ENCODE measurements at regions not wholly inside any gene's neighbourhood (a gene's known extent, or its start where the extent isn't known, plus 50 kb on each side); places are given as distances from the start of the nearest gene placed in this dataset.
A peak's percentile ranks its signal among the peaks of the same experiment; 100 is the strongest.

DNA sequence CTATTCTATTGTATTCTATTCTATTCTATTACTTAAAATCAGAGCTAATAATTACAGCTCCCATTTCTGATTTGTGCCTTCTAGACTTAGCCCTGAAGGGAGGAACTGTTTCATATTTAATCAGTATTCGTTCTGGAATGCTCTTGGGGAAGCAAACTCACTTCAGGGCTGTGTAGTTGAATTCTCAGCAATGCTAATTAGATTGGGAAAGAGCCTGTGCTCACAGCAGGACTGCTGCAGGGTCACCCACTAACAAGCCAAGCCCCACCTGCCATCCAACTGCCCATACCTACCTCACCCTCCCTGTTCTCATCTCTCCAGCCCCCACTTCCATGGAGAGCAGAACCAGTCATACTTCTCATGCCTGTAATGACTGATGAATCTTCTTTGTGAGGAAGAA lies 464.2 kb downstream of the PTPRU start:
- Histone ChIP-seq H3K27me3 (no peaks in the 10 kb centered on the region), H2AFZ (replicated peaks) (no peak overlapping the region), H3K4me3 (no peak overlapping the region), H3K9me3 (ENCODE audit: low read depth) (no peaks in the 10 kb centered on the region), H4K20me1 (ENCODE audit: low read depth) (no peaks in the 10 kb centered on the region), H3K27ac (no peak overlapping the region), H3K9ac (no peak overlapping the region), H3K4me2 (no peak overlapping the region), H3F3A (ENCODE audit: low read depth) (peaks cover 13% of the 10 kb centered on the region), H3K36me3 (no peaks in the 10 kb centered on the region), H3K79me2 (ENCODE audit: low read depth) (no peaks in the 10 kb centered on the region), H3K4me1 (peaks cover 13% of the 10 kb centered on the region)
- peaks cover 4% of the 10 kb centered on the region for H3K9me3 Mint-ChIP-seq
- H3K27ac Mint-ChIP-seq = no peak overlapping the region
- no peaks in the 10 kb centered on the region for H3K36me3 Mint-ChIP-seq
- DNase-seq (ENCODE audit: low spot score) = no peak
- H3K4me1 Mint-ChIP-seq = peaks cover 60% of the 10 kb centered on the region
- TF ChIP-seq, protein P1, sequence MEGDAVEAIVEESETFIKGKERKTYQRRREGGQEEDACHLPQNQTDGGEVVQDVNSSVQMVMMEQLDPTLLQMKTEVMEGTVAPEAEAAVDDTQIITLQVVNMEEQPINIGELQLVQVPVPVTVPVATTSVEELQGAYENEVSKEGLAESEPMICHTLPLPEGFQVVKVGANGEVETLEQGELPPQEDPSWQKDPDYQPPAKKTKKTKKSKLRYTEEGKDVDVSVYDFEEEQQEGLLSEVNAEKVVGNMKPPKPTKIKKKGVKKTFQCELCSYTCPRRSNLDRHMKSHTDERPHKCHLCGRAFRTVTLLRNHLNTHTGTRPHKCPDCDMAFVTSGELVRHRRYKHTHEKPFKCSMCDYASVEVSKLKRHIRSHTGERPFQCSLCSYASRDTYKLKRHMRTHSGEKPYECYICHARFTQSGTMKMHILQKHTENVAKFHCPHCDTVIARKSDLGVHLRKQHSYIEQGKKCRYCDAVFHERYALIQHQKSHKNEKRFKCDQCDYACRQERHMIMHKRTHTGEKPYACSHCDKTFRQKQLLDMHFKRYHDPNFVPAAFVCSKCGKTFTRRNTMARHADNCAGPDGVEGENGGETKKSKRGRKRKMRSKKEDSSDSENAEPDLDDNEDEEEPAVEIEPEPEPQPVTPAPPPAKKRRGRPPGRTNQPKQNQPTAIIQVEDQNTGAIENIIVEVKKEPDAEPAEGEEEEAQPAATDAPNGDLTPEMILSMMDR (IDR thresholded peaks at IDR 0.05) = no peak
- TF ChIP-seq EZH2phosphoT487 (IDR thresholded peaks at IDR 0.05) (no peak), EZH2 (IDR thresholded peaks at IDR 0.05) (no peak)
- H3K27me3 Mint-ChIP-seq (ENCODE audit: insufficient read depth, low read depth) = peaks cover 15% of the 10 kb centered on the region
- no peak overlapping the region for H3K4me3 Mint-ChIP-seq

DNA sequence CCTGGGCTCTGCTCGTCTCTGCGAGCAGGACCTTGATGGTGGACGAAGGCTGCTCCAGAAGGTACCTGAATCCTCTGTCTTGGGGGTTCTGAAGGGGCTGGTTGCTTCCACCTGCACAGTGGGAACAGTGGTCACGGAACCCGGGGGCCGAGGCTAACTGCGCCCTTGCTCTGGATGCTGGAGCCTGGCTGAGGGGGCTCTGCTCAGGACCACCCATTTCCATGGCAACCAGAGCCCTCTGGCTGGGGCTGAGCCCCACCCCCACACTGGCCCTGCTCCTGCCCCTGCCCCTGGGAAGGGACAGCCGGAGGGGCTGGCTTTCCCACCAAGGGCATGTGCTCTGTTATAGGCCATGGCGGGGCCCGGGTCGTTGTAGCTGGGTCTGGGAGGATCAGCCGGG lies 462.3 kb downstream of the PTPRU start:
- H3K9me3 ChIP-seq (ENCODE audit: low read depth) = no peaks in the 10 kb centered on the region
- H3K36me3 ChIP-seq = no peaks in the 10 kb centered on the region
- Mint-ChIP-seq H3K4me1 (peaks cover 52% of the 10 kb centered on the region), H3K9me3 (peaks cover 6% of the 10 kb centered on the region), H3K4me3 (no peak overlapping the region), H3K27me3 (ENCODE audit: insufficient read depth, low read depth) (peaks cover 15% of the 10 kb centered on the region), H3K36me3 (no peaks in the 10 kb centered on the region), H3K27ac (no peak overlapping the region)
- no peaks in the 10 kb centered on the region for H3K4me1 ChIP-seq
- H3K79me2 ChIP-seq (ENCODE audit: low read depth) = no peaks in the 10 kb centered on the region
- H3K27ac ChIP-seq = no peak overlapping the region
- H3K9ac ChIP-seq = no peak overlapping the region
- no peak overlapping the region for H3K4me2 ChIP-seq
- no peak for DNase-seq (ENCODE audit: low spot score)
- TF ChIP-seq, protein P1 (IDR thresholded peaks at IDR 0.05) = no peak
- no peaks in the 10 kb centered on the region for H4K20me1 ChIP-seq (ENCODE audit: low read depth)
- peaks cover under 1% of the 10 kb centered on the region for H3F3A ChIP-seq (ENCODE audit: low read depth)
- no peak overlapping the region for H2AFZ ChIP-seq (replicated peaks)
- H3K4me3 ChIP-seq = no peak overlapping the region
- H3K27me3 ChIP-seq = no peaks in the 10 kb centered on the region

DNA sequence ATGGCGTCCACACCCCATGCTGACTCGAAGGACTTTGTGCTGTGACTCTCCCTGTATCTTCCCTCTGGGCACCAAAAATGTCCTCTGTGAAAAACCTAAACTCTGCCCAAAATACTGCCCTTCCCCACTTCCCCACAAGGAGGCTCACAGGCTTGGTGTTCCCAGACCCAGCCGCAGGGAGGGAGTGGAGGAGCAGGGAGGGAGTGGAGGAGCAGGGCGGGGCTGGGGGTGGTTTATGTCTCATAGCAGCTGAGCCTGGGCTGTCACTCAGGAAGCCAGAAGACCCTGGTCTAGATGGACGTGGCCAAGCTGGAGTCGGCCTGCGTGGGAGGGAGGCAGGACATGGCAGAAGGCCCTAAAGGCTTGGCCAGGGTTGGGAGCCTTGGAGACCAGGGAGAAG lies 461.7 kb downstream of the PTPRU start:
- H3K27ac Mint-ChIP-seq = no peak overlapping the region
- TF ChIP-seq, protein P1 (IDR thresholded peaks at IDR 0.05) = peak; percentile 69
- TF ChIP-seq EZH2 (IDR thresholded peaks at IDR 0.05) (no peak), EZH2phosphoT487 (IDR thresholded peaks at IDR 0.05) (no peak)
- Histone ChIP-seq H3K27ac (no peak overlapping the region), H3K4me2 (no peak overlapping the region), H3K36me3 (no peaks in the 10 kb centered on the region), H2AFZ (replicated peaks) (no peak overlapping the region), H4K20me1 (ENCODE audit: low read depth) (no peaks in the 10 kb centered on the region), H3K9ac (no peak overlapping the region), H3K27me3 (no peaks in the 10 kb centered on the region), H3K4me3 (no peak overlapping the region), H3F3A (ENCODE audit: low read depth) (no peaks in the 10 kb centered on the region), H3K4me1 (no peaks in the 10 kb centered on the region), H3K9me3 (ENCODE audit: low read depth) (no peaks in the 10 kb centered on the region), H3K79me2 (ENCODE audit: low read depth) (no peaks in the 10 kb centered on the region)
- H3K27me3 Mint-ChIP-seq (ENCODE audit: insufficient read depth, low read depth) = peaks cover 15% of the 10 kb centered on the region
- H3K4me1 Mint-ChIP-seq = peaks cover 46% of the 10 kb centered on the region
- H3K36me3 Mint-ChIP-seq = no peaks in the 10 kb centered on the region
- no peak overlapping the region for H3K4me3 Mint-ChIP-seq
- peak; percentile 82 for DNase-seq (ENCODE audit: low spot score)
- H3K9me3 Mint-ChIP-seq = peaks cover 7% of the 10 kb centered on the region

DNA sequence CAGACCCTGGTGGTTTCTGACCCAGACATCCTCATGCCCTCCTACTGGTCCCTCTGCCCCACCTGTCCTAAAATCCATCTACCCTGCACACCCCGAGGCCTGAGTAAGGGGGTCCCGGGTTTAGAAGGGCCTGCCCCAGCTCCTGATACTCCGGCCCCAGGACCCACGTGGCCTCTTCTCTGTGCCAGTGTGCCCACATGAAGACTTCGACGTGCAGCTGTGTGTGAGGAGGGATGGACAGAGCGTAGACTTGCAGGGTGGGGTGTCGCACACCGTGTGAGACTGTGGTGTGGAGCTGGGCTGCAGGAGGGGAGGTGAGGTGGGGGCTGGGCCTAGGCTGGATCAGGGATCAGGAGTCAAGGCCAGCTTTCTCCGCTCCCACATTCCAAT lies 461.1 kb downstream of the PTPRU start:
- Histone ChIP-seq H4K20me1 (ENCODE audit: low read depth) (no peaks in the 10 kb centered on the region), H3F3A (ENCODE audit: low read depth) (no peaks in the 10 kb centered on the region), H3K4me1 (no peaks in the 10 kb centered on the region), H3K9me3 (ENCODE audit: low read depth) (no peaks in the 10 kb centered on the region), H2AFZ (replicated peaks) (no peak overlapping the region), H3K27ac (no peak overlapping the region), H3K4me3 (no peak overlapping the region), H3K79me2 (ENCODE audit: low read depth) (no peaks in the 10 kb centered on the region), H3K27me3 (no peaks in the 10 kb centered on the region), H3K9ac (no peak overlapping the region), H3K36me3 (no peaks in the 10 kb centered on the region), H3K4me2 (no peak overlapping the region)
- H3K4me3 Mint-ChIP-seq = no peak overlapping the region
- H3K36me3 Mint-ChIP-seq = no peaks in the 10 kb centered on the region
- H3K27ac Mint-ChIP-seq = peak overlapping the region; percentile 94
- no peak for DNase-seq (ENCODE audit: low spot score)
- peaks cover 7% of the 10 kb centered on the region for H3K9me3 Mint-ChIP-seq
- peaks cover 40% of the 10 kb centered on the region for H3K4me1 Mint-ChIP-seq
- H3K27me3 Mint-ChIP-seq (ENCODE audit: insufficient read depth, low read depth) = peaks cover 11% of the 10 kb centered on the region
- TF ChIP-seq EZH2phosphoT487 (IDR thresholded peaks at IDR 0.05) (no peak), EZH2 (IDR thresholded peaks at IDR 0.05) (no peak)
- TF ChIP-seq, protein P1 (IDR thresholded peaks at IDR 0.05) = no peak

Measured in neural progenitor cell (in vitro differentiated cells).